ENCODE measurements at regions not wholly inside any gene's neighbourhood (a gene's known extent, or its start where the extent isn't known, plus 50 kb on each side); places are given as distances from the start of the nearest gene placed in this dataset.

GRCh38 chr1:47677241-47677940 is 239.5 kb downstream of the FOXD2 start:
- TF ChIP-seq, protein P1, sequence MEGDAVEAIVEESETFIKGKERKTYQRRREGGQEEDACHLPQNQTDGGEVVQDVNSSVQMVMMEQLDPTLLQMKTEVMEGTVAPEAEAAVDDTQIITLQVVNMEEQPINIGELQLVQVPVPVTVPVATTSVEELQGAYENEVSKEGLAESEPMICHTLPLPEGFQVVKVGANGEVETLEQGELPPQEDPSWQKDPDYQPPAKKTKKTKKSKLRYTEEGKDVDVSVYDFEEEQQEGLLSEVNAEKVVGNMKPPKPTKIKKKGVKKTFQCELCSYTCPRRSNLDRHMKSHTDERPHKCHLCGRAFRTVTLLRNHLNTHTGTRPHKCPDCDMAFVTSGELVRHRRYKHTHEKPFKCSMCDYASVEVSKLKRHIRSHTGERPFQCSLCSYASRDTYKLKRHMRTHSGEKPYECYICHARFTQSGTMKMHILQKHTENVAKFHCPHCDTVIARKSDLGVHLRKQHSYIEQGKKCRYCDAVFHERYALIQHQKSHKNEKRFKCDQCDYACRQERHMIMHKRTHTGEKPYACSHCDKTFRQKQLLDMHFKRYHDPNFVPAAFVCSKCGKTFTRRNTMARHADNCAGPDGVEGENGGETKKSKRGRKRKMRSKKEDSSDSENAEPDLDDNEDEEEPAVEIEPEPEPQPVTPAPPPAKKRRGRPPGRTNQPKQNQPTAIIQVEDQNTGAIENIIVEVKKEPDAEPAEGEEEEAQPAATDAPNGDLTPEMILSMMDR (IDR thresholded peaks at IDR 0.05), result no peak
- TF ChIP-seq POLR2A (IDR thresholded peaks at IDR 0.05), result no peak
